ENCODE measurements at regions not wholly inside any gene's neighbourhood (a gene's known extent, or its start where the extent isn't known, plus 50 kb on each side); places are given as distances from the start of the nearest gene placed in this dataset.

GRCh38 chr14:30322819-30323218 lies 236.1 kb upstream of the G2E3 start:
- TF ChIP-seq ZFX (IDR thresholded peaks at IDR 0.05; ENCODE audit: borderline replicate concordance) = no peak
- TF ChIP-seq, protein P1, sequence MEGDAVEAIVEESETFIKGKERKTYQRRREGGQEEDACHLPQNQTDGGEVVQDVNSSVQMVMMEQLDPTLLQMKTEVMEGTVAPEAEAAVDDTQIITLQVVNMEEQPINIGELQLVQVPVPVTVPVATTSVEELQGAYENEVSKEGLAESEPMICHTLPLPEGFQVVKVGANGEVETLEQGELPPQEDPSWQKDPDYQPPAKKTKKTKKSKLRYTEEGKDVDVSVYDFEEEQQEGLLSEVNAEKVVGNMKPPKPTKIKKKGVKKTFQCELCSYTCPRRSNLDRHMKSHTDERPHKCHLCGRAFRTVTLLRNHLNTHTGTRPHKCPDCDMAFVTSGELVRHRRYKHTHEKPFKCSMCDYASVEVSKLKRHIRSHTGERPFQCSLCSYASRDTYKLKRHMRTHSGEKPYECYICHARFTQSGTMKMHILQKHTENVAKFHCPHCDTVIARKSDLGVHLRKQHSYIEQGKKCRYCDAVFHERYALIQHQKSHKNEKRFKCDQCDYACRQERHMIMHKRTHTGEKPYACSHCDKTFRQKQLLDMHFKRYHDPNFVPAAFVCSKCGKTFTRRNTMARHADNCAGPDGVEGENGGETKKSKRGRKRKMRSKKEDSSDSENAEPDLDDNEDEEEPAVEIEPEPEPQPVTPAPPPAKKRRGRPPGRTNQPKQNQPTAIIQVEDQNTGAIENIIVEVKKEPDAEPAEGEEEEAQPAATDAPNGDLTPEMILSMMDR (IDR thresholded peaks at IDR 0.05) = no peak
- H3K27ac ChIP-seq = no peak overlapping the region

DNA sequence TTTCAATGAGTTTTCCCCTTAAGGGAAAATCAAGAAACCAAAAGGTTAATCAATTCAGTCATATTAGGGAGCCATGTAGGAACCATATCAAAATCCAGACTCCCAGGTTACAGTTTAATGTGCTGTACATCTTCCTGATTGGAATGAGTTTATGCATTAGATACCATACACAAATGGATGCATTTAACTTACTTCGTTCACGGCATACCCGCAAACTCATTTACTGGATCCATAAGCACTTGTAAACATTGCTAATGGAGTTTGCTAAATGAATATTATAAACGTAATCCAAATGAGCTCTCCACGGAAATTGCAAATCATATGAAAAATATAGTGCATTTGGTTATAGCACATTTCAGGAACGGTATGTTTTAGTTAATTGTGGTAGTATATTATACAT lies 228.9 kb upstream of the G2E3 start:
- H3K27ac ChIP-seq = no peak overlapping the region
- TF ChIP-seq, protein P1 (IDR thresholded peaks at IDR 0.05) = no peak
- TF ChIP-seq ZFX (IDR thresholded peaks at IDR 0.05; ENCODE audit: borderline replicate concordance) = no peak

DNA sequence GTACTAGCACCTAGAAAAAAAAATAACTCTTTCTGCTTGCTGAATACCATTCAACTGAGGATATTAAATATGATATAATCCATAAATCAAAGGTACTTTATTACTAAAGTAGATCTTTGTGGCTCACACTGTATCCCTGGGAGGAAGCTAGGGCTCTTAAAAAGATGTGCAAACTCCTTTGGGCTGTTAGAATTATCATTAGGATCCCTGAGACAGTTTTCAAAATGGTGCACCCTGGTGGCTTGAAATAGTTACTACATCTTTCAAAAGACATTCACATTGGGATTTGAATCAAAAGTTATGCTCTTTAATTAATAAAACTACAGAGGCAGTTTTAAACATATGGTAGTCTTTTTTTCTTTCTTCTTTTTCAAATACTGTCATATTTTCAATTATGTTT lies 228.5 kb upstream of the G2E3 start:
- TF ChIP-seq, protein P1 (IDR thresholded peaks at IDR 0.05) = peak; percentile 72
- TF ChIP-seq ZFX (IDR thresholded peaks at IDR 0.05; ENCODE audit: borderline replicate concordance) = no peak
- no peak overlapping the region for H3K27ac ChIP-seq

DNA sequence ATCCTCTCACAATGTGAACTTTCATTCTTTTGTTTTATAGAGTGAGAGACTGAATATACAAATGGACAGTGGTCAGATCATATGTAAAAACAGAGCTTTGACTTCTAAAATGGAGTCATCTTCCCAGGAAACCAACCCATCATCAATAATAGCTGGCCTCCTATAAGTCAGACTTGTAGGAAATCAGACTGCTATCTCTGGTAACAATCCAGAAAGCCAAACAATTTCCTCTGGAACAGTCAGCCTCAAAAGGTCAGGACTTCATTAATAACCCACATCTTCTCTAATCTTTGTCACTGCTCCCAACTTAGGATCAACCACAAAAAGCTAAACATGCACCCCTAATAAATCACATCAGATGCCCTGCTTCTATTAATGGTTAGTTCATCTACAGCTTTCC lies 227.9 kb upstream of the G2E3 start:
- H3K27ac ChIP-seq = no peak overlapping the region
- TF ChIP-seq ZFX (IDR thresholded peaks at IDR 0.05; ENCODE audit: borderline replicate concordance) = no peak
- TF ChIP-seq, protein P1 (IDR thresholded peaks at IDR 0.05) = no peak

GRCh38 chr14:30332374-30332773 lies 226.6 kb upstream of the G2E3 start:
- TF ChIP-seq, protein P1 (IDR thresholded peaks at IDR 0.05) = no peak
- no peak for TF ChIP-seq ZFX (IDR thresholded peaks at IDR 0.05; ENCODE audit: borderline replicate concordance)
- no peak overlapping the region for H3K27ac ChIP-seq

DNA sequence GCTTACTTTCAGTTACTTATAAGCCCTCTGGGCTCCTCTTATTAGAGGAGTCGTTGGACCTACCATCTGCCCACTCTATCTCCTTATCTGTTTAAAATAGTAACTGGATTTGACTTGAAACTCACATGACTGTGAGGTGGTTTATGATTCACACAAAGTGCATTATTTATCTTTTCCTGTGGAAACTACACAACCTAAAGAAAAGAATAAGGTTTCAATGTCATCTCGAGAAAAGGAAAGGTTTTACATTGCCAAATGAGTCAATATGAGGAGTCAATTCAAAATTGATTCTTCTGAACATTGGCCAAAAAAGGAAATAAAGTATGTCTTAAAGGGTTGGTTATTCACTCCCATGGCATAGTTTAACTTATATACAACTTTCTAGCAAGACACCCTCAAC lies 225.0 kb upstream of the G2E3 start:
- no peak overlapping the region for H3K27ac ChIP-seq
- TF ChIP-seq, protein P1 (IDR thresholded peaks at IDR 0.05) = no peak
- TF ChIP-seq ZFX (IDR thresholded peaks at IDR 0.05; ENCODE audit: borderline replicate concordance) = no peak

GRCh38 chr14:30337456-30337855 lies 221.5 kb upstream of the G2E3 start:
- TF ChIP-seq ZFX (IDR thresholded peaks at IDR 0.05; ENCODE audit: borderline replicate concordance) = no peak
- TF ChIP-seq, protein P1 (IDR thresholded peaks at IDR 0.05) = no peak
- H3K27ac ChIP-seq = no peak overlapping the region
